HEK293 (cell line): ENCODE measurements at regions not wholly inside any gene's neighbourhood (a gene's known extent, or its start where the extent isn't known, plus 50 kb on each side); places are given as distances from the start of the nearest gene placed in this dataset.

ENCODE experiments used
- CTCF ChIA-PET: fragments of 350-600 bp; formaldehyde crosslinking; extraction: SDS; loops from one replicate; lab custom pipeline; 2021; ENCODE audit warnings: antibody characterized with exemption; lab: Yijun Ruan, JAX
- POLR2A ChIA-PET: fragments of 300-600 bp; formaldehyde crosslinking; extraction: SDS; loops from one replicate; lab custom pipeline; 2020; ENCODE audit warnings: antibody characterized with exemption, inconsistent platforms; lab: Yijun Ruan, JAX
- H3K27ac ChIP-seq: fragments of 200-500 bp; sonication (Bioruptor generic); 2 replicates; pipeline ENCODE4 v1.5.1; 2014; ENCODE audit warnings: low read depth, low read length, control low read depth, inconsistent platforms; ENCODE audit errors: extremely low read depth
- H3K36me3 ChIP-seq, 2 experiments: fragments of 200-500 bp in 1 of 2; sonication (Bioruptor generic) in 1 of 2; 1 replicate in 1 of 2; 2 replicates in 1 of 2; pipeline ENCODE4 v1.5.1; 2014 to 2017; ENCODE audit warnings: inconsistent platforms in 2 of 2, low read length in 2 of 2; ENCODE audit not compliant: control insufficient read depth in 2 of 2, insufficient read depth in 1 of 2
- H3K4me1 ChIP-seq: fragments of 200-500 bp; sonication (Bioruptor generic); 2 replicates; pipeline ENCODE4 v1.5.1; 2014; ENCODE audit warnings: mild to moderate bottlenecking, low read length, inconsistent platforms; ENCODE audit not compliant: control insufficient read depth, insufficient read depth
- H3K4me3 ChIP-seq: 2 replicates; pipeline ENCODE4 v1.5.1; 2011; ENCODE audit warnings: low read depth, mild to moderate bottlenecking, control low read depth, low read length, moderate library complexity
- H3K9me3 ChIP-seq: fragments of 200-500 bp; sonication (Bioruptor generic); 2 replicates; pipeline ENCODE4 v1.5.1; 2014; ENCODE audit warnings: low read depth, low read length, inconsistent platforms; ENCODE audit not compliant: control insufficient read depth, insufficient read depth
- EGR2 ChIP-seq: fragments of 450-650 bp; formaldehyde crosslinking; IDR thresholded peaks from 2 replicates; pipeline ENCODE4 v1.5.1; 2016; ENCODE audit warnings: low read depth, missing biosample characterization, missing genetic modification characterization
- GLIS1 ChIP-seq: fragments of 450-650 bp; formaldehyde crosslinking; IDR thresholded peaks from 2 replicates; pipeline ENCODE4 v1.5.1; 2016; ENCODE audit warnings: missing biosample characterization, missing genetic modification characterization
- REPIN1 ChIP-seq: fragments of 450-650 bp; formaldehyde crosslinking; IDR thresholded peaks from 2 replicates; pipeline ENCODE4 v1.5.1; 2017; ENCODE audit warnings: missing biosample characterization, missing genetic modification characterization, low read depth
- SP2 ChIP-seq: fragments of 450-650 bp; formaldehyde crosslinking; IDR thresholded peaks from 2 replicates; pipeline ENCODE4 v1.5.1; 2016; ENCODE audit warnings: missing biosample characterization, missing genetic modification characterization
- ZBTB20 ChIP-seq: fragments of 450-650 bp; formaldehyde crosslinking; IDR thresholded peaks from 2 replicates; pipeline ENCODE4 v1.5.1; 2016; ENCODE audit warnings: missing biosample characterization, missing genetic modification characterization
- ZBTB21 ChIP-seq: fragments of 450-650 bp; formaldehyde crosslinking; IDR thresholded peaks from 2 replicates; pipeline ENCODE4 v1.5.1; 2017; ENCODE audit warnings: missing biosample characterization, missing genetic modification characterization
- ZNF121 ChIP-seq: fragments of 450-650 bp; formaldehyde crosslinking; IDR thresholded peaks from 2 replicates; pipeline ENCODE4 v1.5.1; 2016; ENCODE audit warnings: missing biosample characterization, missing genetic modification characterization
- ZNF174 ChIP-seq: fragments of 450-650 bp; formaldehyde crosslinking; IDR thresholded peaks from 2 replicates; pipeline ENCODE4 v1.5.0; 2017; ENCODE audit warnings: missing biosample characterization, mild to moderate bottlenecking, missing genetic modification characterization
- ZNF274 ChIP-seq, 2 experiments: fragments of 200-500 bp in 1 of 2; fragments of 450-650 bp in 1 of 2; sonication (Bioruptor generic) in 1 of 2; formaldehyde crosslinking in 1 of 2; IDR thresholded peaks; 2 replicates each; pipeline versions ENCODE4 v1.5.1 to v1.6.1; 2014 to 2016; ENCODE audit warnings: borderline replicate concordance in 1 of 2, inconsistent platforms in 1 of 2, low read length in 1 of 2, missing biosample characterization in 1 of 2, missing genetic modification characterization in 1 of 2
- ZNF302 ChIP-seq: fragments of 450-650 bp; formaldehyde crosslinking; IDR thresholded peaks from 2 replicates; pipeline ENCODE4 v1.5.1; 2016; ENCODE audit warnings: missing biosample characterization, missing genetic modification characterization, low read depth
- ZNF362 ChIP-seq: fragments of 450-650 bp; formaldehyde crosslinking; IDR thresholded peaks from 2 replicates; pipeline ENCODE4 v1.5.1; 2016; ENCODE audit warnings: missing biosample characterization, missing genetic modification characterization
- ZNF513 ChIP-seq: fragments of 450-650 bp; IDR thresholded peaks from 2 replicates; pipeline ENCODE4 v1.5.1; 2018; ENCODE audit warnings: missing biosample characterization, missing genetic modification characterization
- ZNF548 ChIP-seq: fragments of 450-650 bp; formaldehyde crosslinking; IDR thresholded peaks from 2 replicates; pipeline ENCODE4 v1.5.1; 2016; ENCODE audit warnings: missing biosample characterization, missing genetic modification characterization
- ZNF549 ChIP-seq: fragments of 450-650 bp; IDR thresholded peaks from 2 replicates; pipeline ENCODE4 v1.5.1; 2018; ENCODE audit warnings: missing biosample characterization, missing genetic modification characterization, mild to moderate bottlenecking, inconsistent platforms, moderate library complexity
- ZNF560 ChIP-seq: fragments of 450-650 bp; formaldehyde crosslinking; IDR thresholded peaks from 2 replicates; pipeline ENCODE4 v1.5.1; 2017; ENCODE audit warnings: missing biosample characterization, missing genetic modification characterization, borderline replicate concordance
- ZNF677 ChIP-seq: fragments of 450-650 bp; IDR thresholded peaks from 2 replicates; pipeline ENCODE4 v1.5.0; 2018; ENCODE audit warnings: missing biosample characterization, mild to moderate bottlenecking, missing genetic modification characterization, moderate library complexity
- ZSCAN18 ChIP-seq: fragments of 450-650 bp; formaldehyde crosslinking; IDR thresholded peaks from 2 replicates; pipeline ENCODE4 v1.5.1; 2016; ENCODE audit warnings: missing biosample characterization, missing genetic modification characterization
- TF ChIP-seq, protein P1 (sequence below): fragments of 450-650 bp; formaldehyde crosslinking; IDR thresholded peaks from 2 replicates; pipeline ENCODE4 v1.5.1; 2017; ENCODE audit warnings: missing biosample characterization, mild to moderate bottlenecking, missing genetic modification characterization, moderate library complexity
- TF ChIP-seq, protein P2 (sequence below): fragments of 450-650 bp; formaldehyde crosslinking; IDR thresholded peaks from 2 replicates; pipeline ENCODE4 v1.5.1; 2016; ENCODE audit warnings: missing biosample characterization, missing genetic modification characterization, low read depth

- Histone ChIP-seq H3K27ac (no peak overlapping the region), H3K9me3 (no peaks in the 10 kb centered on the region), H3K36me3 (no peaks in the 10 kb centered on the region), H3K4me3 (no peak overlapping the region), H3K4me1 (no peaks in the 10 kb centered on the region)
- CTCF ChIA-PET, result no interaction called here
- TF ChIP-seq ZBTB20 (tag by site-specific recombination) (no peak), ZNF677 (no peak), ZNF549 (tag by site-specific recombination) (no peak), ZSCAN18 (no peak), ZNF121 (tag by site-specific recombination) (no peak), ZNF513 (tag by site-specific recombination) (no peak), SP2 (tag by site-specific recombination) (no peak), ZNF560 (no peak), ZNF548 (tag by site-specific recombination) (no peak), REPIN1 (no peak), GLIS1 (tag by site-specific recombination) (no peak), ZNF302 (no peak), ZNF362 (tag by site-specific recombination) (no peak), EGR2 (no peak), ZBTB21 (tag by site-specific recombination) (no peak), ZNF274 (IDR thresholded peaks at IDR 0.05; ENCODE audit: low read length) (no peak), ZNF274 (tag by site-specific recombination; IDR thresholded peaks at IDR 0.05; ENCODE audit: borderline replicate concordance) (no peak), ZNF174 (no peak)
- TF ChIP-seq, protein P1, sequence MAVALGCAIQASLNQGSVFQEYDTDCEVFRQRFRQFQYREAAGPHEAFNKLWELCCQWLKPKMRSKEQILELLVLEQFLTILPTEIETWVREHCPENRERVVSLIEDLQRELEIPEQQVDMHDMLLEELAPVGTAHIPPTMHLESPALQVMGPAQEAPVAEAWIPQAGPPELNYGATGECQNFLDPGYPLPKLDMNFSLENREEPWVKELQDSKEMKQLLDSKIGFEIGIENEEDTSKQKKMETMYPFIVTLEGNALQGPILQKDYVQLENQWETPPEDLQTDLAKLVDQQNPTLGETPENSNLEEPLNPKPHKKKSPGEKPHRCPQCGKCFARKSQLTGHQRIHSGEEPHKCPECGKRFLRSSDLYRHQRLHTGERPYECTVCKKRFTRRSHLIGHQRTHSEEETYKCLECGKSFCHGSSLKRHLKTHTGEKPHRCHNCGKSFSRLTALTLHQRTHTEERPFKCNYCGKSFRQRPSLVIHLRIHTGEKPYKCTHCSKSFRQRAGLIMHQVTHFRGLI (tag by site-specific recombination), result no peak
- TF ChIP-seq, protein P2, sequence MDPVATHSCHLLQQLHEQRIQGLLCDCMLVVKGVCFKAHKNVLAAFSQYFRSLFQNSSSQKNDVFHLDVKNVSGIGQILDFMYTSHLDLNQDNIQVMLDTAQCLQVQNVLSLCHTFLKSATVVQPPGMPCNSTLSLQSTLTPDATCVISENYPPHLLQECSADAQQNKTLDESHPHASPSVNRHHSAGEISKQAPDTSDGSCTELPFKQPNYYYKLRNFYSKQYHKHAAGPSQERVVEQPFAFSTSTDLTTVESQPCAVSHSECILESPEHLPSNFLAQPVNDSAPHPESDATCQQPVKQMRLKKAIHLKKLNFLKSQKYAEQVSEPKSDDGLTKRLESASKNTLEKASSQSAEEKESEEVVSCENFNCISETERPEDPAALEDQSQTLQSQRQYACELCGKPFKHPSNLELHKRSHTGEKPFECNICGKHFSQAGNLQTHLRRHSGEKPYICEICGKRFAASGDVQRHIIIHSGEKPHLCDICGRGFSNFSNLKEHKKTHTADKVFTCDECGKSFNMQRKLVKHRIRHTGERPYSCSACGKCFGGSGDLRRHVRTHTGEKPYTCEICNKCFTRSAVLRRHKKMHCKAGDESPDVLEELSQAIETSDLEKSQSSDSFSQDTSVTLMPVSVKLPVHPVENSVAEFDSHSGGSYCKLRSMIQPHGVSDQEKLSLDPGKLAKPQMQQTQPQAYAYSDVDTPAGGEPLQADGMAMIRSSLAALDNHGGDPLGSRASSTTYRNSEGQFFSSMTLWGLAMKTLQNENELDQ (tag by site-specific recombination), result no peak
- POLR2A ChIA-PET, result no interaction called here
Observed at GRCh38 chr4:123743848-123744247, 347.3 kb downstream of the SPRY1 start.
